ENCODE measurements at regions not wholly inside any gene's neighbourhood (a gene's known extent, or its start where the extent isn't known, plus 50 kb on each side); places are given as distances from the start of the nearest gene placed in this dataset.

- H3K27me3 Mint-ChIP-seq (ENCODE audit: insufficient read depth, low read depth, poor library complexity) = no peaks in the 10 kb centered on the region
- Histone ChIP-seq H3K4me3 (no peak overlapping the region), H3K4me2 (no peak overlapping the region), H3K79me2 (replicated peaks; ENCODE audit: insufficient read depth) (no peaks in the 10 kb centered on the region), H3K9me2 (ENCODE audit: insufficient read depth) (peaks cover 12% of the 10 kb centered on the region), H3K4me1 (ENCODE audit: insufficient read depth) (no peaks in the 10 kb centered on the region), H3K36me3 (ENCODE audit: insufficient read depth) (no peaks in the 10 kb centered on the region), H3K27me3 (ENCODE audit: insufficient read depth) (no peaks in the 10 kb centered on the region), H4K20me1 (replicated peaks; ENCODE audit: insufficient read depth) (no peaks in the 10 kb centered on the region), H3K27ac (ENCODE audit: low read depth) (no peak overlapping the region), H2AFZ (no peak overlapping the region), H3F3A (replicated peaks; ENCODE audit: low read depth) (no peaks in the 10 kb centered on the region)
- H3K4me1 Mint-ChIP-seq = no peaks in the 10 kb centered on the region
- no peaks in the 10 kb centered on the region for H3K36me3 Mint-ChIP-seq (ENCODE audit: low read depth)
- no peak overlapping the region for H3K27ac Mint-ChIP-seq
- no peak for DNase-seq (ENCODE audit: low spot score)
- no peak for ATAC-seq
- no peak for TF ChIP-seq REST (IDR thresholded peaks at IDR 0.05; ENCODE audit: unreplicated experiment)
- TF ChIP-seq POLR2AphosphoS5 (IDR thresholded peaks at IDR 0.05; ENCODE audit: low read depth) = no peak
- peaks cover 3% of the 10 kb centered on the region; the same call in 1 of the 3 replicates for H3K9me3 Mint-ChIP-seq
- no peak overlapping the region for H3K4me3 Mint-ChIP-seq
These were observed 1260.2 kb upstream of the PCDH7 start for GRCh38 chr4:29459926-29460325.

- no peaks in the 10 kb centered on the region for H3K9me3 Mint-ChIP-seq
- H3K27me3 Mint-ChIP-seq (ENCODE audit: insufficient read depth, low read depth, poor library complexity) = no peaks in the 10 kb centered on the region
- H3K4me2 ChIP-seq = no peak overlapping the region
- H2AFZ ChIP-seq = peak overlapping the region; percentile 40; the same call in 1 of the 2 replicates
- no peak overlapping the region for H3K27ac ChIP-seq (ENCODE audit: low read depth)
- DNase-seq (ENCODE audit: low spot score) (no peak), ATAC-seq (no peak)
- peaks cover 6% of the 10 kb centered on the region for H3K4me1 Mint-ChIP-seq
- H3K9me2 ChIP-seq (ENCODE audit: insufficient read depth) = no peaks in the 10 kb centered on the region
- H3K4me1 ChIP-seq (ENCODE audit: insufficient read depth) = no peaks in the 10 kb centered on the region
- H3K4me3 Mint-ChIP-seq = no peak overlapping the region
- H3F3A ChIP-seq (replicated peaks; ENCODE audit: low read depth) = no peaks in the 10 kb centered on the region
- H3K36me3 Mint-ChIP-seq (ENCODE audit: low read depth) = no peaks in the 10 kb centered on the region
- H3K27ac Mint-ChIP-seq = no peak overlapping the region
- no peak overlapping the region for H3K4me3 ChIP-seq
- H3K27me3 ChIP-seq (ENCODE audit: insufficient read depth) = no peaks in the 10 kb centered on the region
- no peaks in the 10 kb centered on the region for H4K20me1 ChIP-seq (replicated peaks; ENCODE audit: insufficient read depth)
- no peaks in the 10 kb centered on the region for H3K36me3 ChIP-seq (ENCODE audit: insufficient read depth)
- H3K79me2 ChIP-seq (replicated peaks; ENCODE audit: insufficient read depth) = no peaks in the 10 kb centered on the region
- TF ChIP-seq EZH2 (IDR thresholded peaks at IDR 0.05; ENCODE audit: low read depth, unreplicated experiment) (no peak), CREB1 (CRISPR knock-in tag; IDR thresholded peaks at IDR 0.05; ENCODE audit: low read depth) (no peak), EZH2phosphoT487 (IDR thresholded peaks at IDR 0.05; ENCODE audit: unreplicated experiment) (no peak), ZNF462 (CRISPR knock-in tag; IDR thresholded peaks at IDR 0.05) (no peak), POLR2AphosphoS5 (IDR thresholded peaks at IDR 0.05; ENCODE audit: low read depth) (no peak), STAT1 (IDR thresholded peaks at IDR 0.05; ENCODE audit: unreplicated experiment) (no peak), ETS1 (IDR thresholded peaks at IDR 0.05) (no peak), ZNF331 (CRISPR knock-in tag; IDR thresholded peaks at IDR 0.05; ENCODE audit: low read depth) (no peak)
These were observed 1253.0 kb upstream of the PCDH7 start for GRCh38 chr4:29467044-29467717.
